ENCODE measurements at regions not wholly inside any gene's neighbourhood (a gene's known extent, or its start where the extent isn't known, plus 50 kb on each side); places are given as distances from the start of the nearest gene placed in this dataset.
"Not testable (repeated sequence)": the region's sequence is repeated elsewhere in the genome, so short reads cannot be mapped to it uniquely, and the experiment has no call there.

- no peak for DNase-seq (ENCODE audit: low read depth in 2 of 2)
Observed at GRCh38 chr2:239866350-239866749, 158.8 kb downstream of the NDUFA10 start.

- not testable (repeated sequence) for DNase-seq (ENCODE audit: low read depth in 2 of 2)
Observed at GRCh38 chr2:239865856-239866255, 159.3 kb downstream of the NDUFA10 start.

GRCh38 chr2:239865059-239865639, 160.0 kb downstream of the NDUFA10 start:
- DNase-seq (ENCODE audit: low read depth in 2 of 2), result no peak

GRCh38 chr2:239864247-239865058, 160.7 kb downstream of the NDUFA10 start:
- DNase-seq (ENCODE audit: low read depth in 2 of 2), result no peak

GRCh38 chr2:239862613-239863012, 162.5 kb downstream of the NDUFA10 start:
- no peak for DNase-seq (ENCODE audit: low read depth in 2 of 2)

DNA sequence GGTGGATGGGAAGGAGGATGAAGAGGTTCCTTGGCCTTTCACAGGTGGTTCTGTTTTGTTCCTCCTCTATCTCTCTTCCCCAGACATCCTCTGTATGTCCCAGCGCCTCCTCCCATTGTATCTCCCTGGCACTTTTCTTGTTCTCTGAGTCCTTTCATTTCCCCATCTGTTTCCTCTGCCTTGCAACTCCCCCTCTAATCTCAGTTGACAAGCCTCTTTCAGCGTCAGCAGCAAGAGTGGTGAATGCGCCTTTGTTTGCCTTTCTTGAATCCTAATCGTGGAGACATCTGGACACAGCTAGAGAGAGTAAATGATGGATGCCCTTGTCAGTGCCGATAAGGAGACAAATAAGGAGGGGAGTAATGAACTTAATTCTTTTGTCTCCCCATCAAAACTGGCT, 167.0 kb downstream of the NDUFA10 start:
- no peak for DNase-seq (ENCODE audit: low read depth in 2 of 2)

- DNase-seq (ENCODE audit: low read depth in 2 of 2), result no peak
Observed at GRCh38 chr2:239857591-239857990, 167.6 kb downstream of the NDUFA10 start.

DNA sequence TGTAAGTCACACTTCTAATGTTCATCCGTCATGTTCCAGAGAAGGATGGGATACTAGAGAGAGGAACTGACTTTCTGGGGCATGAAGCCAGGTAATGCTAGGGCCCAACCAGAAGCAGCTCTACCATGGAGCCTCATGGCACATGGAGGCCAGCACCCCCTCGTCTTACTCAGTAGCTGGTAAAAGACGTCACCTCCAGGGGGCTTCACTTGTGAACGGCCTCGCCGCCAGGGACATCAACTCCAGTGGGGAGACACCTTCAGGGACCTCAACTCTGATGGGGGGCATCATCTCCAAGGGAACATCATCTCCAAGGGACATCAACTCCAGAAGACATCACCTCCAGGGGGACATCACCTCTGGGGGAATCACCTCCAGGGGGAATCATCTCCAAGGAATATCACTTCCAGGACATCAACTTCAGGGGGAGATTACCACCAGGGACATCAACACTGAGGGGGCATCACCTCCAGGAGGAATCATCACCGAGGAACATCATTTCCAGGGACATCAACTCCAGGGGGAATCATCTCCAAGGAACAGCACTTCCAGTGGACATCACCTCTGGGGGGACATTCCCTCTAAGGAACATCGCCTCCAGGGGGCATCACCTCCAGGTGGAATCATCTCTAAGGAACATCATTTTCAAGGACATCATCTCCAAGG, 168.4 kb downstream of the NDUFA10 start:
- no peak for DNase-seq (ENCODE audit: low read depth in 2 of 2)

- no peak for DNase-seq (ENCODE audit: low read depth in 2 of 2)
Observed at GRCh38 chr2:239855863-239856587, 169.1 kb downstream of the NDUFA10 start.

DNA sequence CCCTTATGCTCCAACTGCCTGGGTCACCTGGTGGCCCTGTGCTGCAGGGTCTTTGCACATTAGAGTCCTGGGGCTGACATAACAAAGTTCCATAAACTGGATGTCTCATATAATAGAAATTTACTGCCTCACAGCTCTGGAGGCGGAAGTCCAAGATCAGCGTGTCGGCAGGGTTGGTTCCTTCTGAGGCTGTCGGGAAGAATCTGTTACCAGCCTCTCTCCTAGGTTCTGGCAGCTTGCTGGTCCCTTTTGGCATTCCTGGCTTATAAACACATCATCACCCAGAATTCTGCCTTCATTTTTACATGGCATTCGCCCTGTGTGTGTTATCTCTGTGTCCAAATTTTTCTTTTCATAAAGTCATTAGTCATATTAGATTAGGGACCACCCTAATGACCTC, 170.5 kb downstream of the NDUFA10 start:
- DNase-seq (ENCODE audit: low read depth in 2 of 2), result no peak

DNA sequence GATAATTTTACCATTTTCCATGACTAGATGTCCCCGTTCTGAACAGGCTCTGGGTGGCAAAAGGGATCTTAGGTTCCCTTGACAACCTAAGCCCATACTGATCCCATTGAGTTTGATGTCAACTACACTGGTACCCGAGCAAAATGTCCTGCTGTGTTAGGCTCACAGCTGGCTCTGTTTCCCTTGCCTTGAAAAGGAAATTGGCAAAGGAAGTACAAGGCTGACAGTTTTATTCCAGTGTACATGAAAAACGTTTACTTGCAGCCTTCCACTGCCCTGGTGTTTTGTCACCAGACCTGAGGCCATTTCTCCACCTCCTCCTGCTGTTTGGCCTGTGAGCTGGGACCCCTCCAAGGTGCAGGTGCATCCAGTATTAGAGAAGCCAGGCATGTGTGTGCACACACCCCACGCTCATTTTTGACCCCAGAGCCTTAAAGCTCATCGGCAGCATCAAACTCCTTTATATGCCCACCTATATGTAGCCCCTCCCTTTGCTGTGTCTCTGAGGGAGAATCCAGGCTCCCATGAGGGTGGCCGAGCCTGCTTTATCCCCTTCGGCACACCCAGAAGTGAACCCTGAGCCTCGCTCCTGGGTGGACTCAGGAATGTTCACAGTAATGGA, 171.3 kb downstream of the NDUFA10 start:
- no peak for DNase-seq (ENCODE audit: low read depth in 2 of 2)

DNA sequence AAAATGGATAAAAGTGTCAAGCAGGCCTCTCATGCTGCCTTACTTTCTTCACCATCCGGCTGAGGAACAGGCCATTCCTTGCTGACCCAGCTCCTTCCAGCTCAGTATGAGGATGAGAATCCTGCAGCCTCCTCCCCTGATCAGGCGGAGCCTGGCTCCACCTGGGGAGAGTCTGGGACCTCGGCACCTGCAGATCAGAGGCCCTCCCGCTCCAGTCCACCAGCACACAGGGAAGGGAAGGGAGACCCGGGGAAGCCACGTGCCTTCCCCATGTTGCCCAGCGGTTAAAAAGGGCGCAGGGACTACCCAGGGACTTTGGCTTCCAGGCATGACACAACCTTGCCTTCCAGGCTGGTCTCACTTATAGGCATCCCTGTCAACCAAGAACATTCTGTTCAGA, 172.0 kb downstream of the NDUFA10 start:
- no peak for DNase-seq (ENCODE audit: low read depth in 2 of 2)

DNA sequence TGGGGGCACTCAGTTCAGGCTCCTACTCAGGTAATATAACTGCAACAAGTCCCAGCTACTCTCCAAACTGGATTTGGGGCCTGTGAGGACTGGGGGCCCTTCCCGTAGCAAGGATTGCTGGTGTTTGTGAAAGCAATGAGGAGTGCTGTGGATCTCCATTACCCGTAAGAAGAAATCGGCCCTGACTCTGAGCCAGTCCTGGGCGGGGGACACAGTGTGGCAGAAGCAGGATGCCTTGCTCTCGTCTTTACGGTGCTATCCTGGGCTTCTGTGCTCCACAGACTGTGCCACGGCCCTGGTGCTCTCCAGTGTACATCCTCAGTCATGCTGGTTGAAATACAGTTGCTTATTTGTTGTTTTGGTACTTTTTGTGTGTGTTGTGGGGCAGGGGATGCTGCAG, 172.9 kb downstream of the NDUFA10 start:
- DNase-seq (ENCODE audit: low read depth in 2 of 2), result no peak

DNA sequence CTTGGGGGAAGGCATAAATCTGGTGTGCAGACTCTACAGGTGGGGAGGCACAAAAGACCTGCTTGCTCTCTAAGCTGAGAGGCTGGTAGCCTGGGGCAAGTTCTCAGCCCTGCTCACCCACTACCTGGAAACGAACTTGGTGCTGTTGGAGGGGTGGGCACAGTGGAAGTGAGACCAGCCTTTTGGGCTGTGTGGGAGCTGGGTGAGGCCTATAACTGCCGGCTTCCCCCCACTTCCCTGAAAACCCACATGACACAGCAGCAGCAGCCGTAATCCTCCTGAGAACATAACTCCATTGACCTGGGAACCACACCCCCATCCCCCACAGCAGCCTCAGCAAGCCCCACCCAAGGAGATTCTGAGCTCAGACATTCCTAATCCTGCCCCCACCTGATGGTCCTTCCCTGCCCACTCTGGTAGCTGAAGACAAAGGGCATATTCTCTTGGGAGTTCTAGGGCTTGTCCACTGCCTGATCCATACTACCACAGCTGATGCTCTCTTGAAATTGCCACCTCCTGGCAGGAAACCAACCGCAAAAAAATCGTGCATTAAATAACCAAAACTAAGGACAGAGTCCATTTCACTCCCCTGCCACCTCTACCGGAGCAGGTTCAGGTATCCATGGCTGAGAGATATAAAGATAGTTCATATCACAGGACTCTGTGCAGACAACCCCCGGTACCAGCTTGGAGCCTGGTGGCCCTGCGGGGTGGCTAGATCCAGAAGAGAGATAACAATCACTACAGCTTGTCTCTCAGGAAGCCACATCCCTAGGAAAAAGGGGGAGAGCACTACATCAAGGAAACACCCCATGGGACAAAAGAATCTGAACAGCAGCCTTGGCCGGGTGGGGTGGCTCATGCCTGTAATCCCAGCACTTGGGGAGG, 178.1 kb downstream of the NDUFA10 start:
- no peak for DNase-seq (ENCODE audit: low read depth in 2 of 2)

GRCh38 chr2:239845968-239846367, 179.2 kb downstream of the NDUFA10 start:
- DNase-seq (ENCODE audit: low read depth in 2 of 2), result no peak

DNA sequence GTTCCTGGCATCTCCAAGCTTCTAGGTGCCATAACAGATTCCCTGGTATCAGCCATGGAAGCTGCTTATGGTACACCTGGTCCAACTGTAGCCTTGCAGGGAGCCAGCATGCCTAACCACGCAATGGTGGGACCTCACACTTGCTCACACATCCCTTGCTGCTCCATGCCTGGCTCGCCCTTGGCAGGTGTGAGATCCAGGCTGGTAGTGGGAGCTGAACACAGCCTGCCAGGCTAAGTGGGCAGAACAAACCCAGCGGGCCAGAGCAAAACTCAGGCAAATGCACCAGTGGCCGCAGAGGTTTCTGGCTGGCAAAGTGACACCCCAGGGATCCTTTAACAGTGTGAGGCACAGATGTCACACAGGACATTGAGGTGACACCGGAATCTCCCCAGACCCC, 185.8 kb downstream of the NDUFA10 start:
- DNase-seq (ENCODE audit: low read depth in 2 of 2), result no peak

DNA sequence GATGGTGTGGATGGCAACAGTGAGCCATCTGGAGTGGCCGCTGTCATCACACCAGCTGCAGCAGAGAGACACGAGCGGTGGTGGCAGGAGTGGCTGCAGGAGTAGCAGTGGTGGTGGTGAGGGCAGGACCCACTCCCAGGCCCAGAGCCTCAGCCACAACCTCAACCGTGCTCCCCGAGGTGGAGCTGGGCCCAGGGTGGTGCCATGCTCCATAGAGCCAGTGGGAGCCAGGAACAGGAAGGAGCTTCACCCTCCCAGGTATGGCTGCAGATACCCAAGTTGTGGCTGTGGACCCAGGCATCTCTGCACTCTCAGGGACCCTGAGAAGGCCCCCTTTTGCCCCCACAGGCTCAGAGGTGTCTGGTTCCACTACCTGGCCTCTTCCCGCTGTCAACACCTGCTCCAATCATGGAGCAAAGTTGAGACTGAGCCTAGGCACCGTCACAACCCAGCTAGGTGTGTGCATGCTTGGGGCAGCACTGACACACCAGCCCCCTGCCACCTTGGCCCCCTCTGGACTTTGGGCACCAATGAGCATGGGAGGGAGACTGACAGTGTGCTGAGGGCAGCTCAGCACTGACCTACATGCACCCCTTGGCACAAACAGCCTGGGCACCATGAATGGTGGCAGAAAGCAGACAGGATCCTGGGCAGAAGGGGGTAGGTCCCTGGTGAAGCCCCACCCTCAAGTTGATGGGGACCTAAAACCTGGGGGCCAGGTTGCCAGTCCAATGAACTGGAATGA, 188.9 kb downstream of the NDUFA10 start:
- DNase-seq (ENCODE audit: low read depth in 2 of 2), result no peak

- DNase-seq (ENCODE audit: low read depth in 2 of 2), result no peak
Observed at GRCh38 chr2:239835056-239835455, 190.1 kb downstream of the NDUFA10 start.

GRCh38 chr2:239834143-239834542, 191.0 kb downstream of the NDUFA10 start:
- DNase-seq (ENCODE audit: low read depth in 2 of 2), result no peak

Data from fibroblast of skin of left biceps (primary cell).